ENCODE measurements at regions not wholly inside any gene's neighbourhood (a gene's known extent, or its start where the extent isn't known, plus 50 kb on each side); places are given as distances from the start of the nearest gene placed in this dataset.
A peak's percentile ranks its signal among the peaks of the same experiment; 100 is the strongest.

DNA sequence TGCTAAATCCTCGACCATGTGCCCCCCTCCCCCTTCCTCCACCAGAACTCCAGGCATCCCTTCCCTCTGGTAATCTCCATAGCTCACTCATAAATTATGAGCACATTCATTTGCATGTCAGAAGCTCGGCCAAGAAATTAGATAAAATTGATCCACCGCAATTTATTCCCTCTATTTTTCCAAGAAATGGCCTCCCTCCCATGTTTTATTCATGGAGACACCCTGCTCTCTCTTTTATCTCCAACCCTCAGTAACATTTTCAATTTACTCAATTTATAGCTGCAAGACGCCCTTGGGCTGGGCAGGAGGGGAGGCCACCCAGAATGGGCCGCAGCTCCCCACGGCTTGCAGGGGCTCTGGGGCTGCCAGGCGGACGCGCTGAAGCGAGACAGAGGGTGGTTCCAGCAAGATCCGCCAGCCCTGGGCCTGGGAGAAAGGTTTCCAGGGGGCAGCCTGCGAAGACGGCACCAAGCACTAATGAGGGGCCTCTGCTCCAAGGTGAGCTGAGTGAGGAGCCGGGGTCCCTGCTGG lies 54.7 kb upstream of the ZNF423 start:
- DNase-seq, result no peak

DNA sequence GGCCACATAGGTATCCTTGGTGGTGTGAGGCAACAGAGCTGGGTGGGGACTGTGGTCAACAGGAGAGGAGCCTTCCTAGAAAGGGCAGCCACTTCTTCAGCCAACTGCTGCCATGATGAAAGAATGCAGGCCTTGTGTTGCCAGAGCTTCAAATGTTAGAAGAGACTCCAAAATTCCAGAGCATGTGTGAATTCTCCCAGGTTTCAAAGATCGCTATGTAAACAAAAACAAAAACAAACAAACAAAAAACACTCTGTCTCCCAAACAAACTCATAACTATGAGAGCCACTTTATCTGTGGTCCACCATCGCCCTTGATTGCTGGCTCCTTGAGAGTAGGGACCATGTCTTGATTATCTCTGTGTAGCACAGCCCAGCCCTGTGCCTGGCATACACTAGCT lies 55.5 kb upstream of the ZNF423 start:
- no peak for DNase-seq

DNA sequence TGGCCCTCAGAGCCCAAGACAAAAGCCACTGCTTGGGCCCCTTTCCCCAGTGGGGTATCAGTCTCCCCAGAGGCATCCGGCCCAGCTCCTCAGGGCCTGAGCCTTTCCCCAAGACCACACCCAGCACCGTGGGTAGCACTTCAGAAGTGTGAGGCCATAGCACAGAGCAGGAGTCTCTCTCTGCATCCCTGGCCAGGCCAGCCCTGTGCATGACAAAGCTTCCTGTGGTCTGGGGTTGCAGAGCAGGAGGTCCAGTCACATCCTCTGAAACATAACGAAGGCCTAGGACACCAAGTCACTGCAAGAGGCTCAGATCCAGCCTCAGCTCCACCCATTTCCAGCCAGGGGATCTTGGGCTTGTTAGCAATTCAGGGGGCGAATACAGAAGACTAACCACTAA lies 56.8 kb upstream of the ZNF423 start:
- DNase-seq, result no peak

DNA sequence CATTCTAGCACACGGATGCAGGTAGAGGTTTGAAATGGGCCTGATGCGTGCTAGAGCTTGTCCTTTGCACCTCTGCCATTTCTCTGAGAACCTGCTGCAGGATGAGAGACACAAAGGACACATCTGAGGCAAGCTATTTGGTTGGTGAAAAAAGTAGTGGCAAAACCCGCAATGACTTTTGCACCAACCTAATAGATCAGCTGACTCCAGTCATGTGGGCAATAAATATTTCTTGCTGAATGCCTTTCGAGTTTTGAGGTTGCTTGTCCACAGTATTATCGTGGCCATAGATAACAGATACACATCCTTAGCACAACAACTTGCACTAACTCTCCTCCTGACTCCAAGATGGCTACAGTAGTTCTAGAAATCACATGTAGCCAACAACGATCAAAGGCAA lies 57.8 kb upstream of the ZNF423 start:
- DNase-seq, result no peak

DNA sequence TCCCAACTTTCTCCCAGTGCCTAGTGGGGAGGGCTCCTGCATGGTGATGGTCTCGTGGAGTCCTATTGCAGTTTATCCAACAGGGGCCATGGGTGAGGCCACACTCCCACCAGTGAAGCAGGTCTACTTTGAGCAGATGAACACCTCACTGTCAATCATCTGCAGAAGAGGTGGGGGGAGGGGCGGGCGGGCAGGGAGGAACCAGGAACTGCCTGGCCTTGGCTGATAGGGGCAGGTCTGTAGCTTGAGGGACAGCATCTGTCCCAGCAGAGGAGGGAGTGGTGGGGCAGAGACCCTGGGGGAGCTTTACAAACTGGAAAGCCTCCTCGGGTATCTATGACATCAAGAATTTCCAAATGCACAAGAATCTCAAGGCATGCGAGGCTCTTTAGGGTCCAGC lies 58.7 kb upstream of the ZNF423 start:
- peak; percentile 51 for DNase-seq

DNA sequence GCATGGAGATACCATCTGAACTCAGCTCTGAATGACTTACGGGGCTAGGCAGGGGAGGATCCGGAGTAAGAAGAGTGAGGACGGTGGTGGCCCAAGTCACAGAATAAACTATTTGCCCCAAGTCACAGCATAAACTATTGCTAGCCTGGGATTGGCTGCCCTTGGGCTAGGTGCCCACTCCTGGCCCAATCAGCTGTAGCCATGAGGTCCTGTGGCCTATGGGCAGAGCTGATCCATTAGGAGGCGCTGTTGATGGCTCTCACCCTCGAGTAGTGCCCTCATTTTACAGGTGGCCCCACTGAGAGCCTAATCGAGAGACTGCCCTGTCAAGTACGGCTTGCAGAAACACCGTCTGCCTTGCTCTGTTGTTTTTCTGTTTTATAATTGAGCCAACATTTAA lies 62.3 kb upstream of the ZNF423 start:
- DNase-seq, result peak; percentile 7

DNA sequence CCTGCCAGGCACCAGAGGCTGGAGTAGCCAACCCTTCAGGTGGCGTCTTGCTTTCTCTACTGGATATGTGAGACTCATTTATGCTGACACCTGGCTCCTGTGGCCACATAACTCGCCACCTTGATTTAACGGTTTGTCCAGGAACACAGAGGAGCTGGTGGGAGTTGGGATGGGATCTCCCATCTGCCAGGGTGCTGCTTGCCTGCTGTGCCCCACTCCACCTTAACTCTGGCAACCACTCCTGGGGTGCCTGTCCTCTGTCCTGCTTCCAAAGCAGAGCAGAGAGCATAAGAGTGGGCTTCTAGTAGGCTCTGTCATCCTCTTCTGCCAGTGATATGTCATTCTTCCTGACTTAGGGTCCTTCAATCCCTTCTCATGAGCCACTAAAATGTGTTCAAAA lies 63.4 kb upstream of the ZNF423 start:
- no peak for DNase-seq

DNA sequence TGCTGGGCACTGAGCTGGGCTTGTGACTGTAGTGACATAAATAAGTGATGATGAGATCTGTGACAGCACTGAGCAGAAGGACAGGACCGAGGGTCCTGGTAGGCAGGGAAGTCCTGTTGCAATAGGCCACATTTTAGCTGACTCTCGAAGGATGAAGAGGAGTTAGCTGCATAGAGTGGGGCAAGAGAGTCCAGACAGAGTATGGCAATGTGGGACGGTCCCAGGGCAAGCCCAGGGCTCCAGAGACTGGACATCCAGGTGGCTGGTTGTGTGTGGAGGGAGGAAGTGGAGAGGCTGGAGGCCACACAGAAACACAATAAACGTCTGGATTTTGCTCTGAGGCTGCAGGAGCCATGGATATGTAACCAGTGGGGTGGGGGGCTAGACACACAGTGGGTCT lies 64.5 kb upstream of the ZNF423 start:
- no peak for DNase-seq

DNA sequence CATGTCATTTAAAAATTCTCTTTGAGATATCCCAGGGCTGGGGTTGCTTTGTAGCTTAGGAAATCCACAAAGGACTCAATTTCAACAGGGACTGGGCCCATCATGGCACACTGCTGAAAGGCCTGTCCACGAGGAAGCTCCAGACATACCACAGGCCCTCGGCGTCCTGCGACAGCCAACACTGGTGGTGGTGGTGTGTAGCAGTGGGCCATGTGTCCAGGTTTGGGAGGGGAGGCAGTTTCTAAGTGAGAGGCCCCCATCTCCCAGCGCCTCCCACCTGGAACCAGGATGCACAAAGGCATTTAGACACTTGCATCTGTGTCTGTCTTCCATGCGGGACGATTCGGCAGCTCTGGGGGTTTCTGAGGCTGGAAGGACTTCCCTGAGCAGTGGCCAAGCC lies 65.2 kb upstream of the ZNF423 start:
- no peak for DNase-seq

DNA sequence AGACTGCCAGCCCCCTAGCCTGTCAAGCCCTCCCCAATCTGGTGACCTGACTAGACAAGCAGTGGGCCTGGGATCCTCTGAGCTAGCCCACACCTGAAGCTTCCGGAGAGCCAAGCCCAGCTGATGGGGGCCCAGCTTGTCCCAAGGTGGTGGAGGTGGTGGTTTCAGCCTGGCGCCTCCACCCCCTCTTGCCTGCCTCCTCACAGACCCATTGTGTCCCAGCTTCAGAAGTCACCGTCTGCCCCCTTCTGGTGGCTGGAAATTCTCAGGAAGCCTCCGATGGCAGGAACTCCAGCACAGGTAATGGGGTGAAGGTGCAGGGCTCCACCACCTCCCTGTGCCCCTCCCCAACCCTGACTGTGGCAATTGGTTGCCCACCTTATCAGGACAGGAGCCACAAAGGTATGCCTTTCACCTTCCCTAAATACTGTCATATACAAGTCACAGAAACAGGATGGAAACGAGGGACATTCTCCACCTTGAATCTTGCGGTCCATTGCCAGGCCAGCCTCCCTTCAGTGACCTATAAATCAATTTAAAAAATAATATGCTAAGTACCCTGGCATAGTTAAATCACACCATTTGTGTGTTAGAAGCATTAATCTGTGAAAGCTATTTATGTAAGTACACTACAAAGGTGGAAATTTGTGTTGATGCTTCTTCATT lies 66.0 kb upstream of the ZNF423 start:
- peak; percentile 73 for DNase-seq

DNA sequence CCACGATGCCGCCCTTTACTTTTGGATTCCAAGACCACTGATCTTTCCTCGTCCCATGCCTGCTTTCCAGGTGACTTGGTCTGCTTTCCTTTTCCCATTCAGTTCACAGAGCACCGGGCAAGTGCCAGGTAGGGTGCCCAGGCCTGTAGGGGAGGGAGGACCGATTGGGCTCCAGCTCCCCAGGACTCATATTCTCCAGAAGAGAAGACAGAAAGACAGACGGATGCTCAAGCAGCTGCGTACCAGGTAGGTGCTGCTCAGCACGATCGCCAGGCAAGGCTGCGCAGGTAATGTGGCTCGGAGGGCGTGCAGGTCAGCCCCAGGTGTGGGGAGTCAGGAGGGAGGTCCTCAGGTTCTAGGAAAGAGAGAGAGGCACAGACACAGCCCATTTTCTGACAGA lies 67.5 kb upstream of the ZNF423 start:
- DNase-seq, result no peak

DNA sequence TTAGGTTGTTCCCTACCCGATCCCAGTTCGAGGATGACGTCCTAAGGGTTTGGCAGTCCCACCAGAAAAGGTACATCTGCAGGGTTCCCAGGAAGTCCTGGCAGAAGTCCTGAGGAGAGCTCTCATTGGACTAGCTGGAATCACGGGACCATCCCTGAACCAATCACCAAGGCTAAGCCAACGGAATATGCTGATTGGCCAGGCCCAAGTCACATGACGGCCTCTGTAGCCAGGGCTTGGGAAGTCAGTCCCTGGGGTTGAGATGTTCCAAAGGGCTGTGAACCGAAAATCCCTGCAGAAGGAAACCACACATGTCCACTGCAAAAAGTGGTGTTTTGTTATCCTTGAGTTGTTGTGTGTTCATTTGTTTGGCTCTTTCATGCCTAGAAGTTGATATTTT lies 68.2 kb upstream of the ZNF423 start:
- DNase-seq, result no peak

DNA sequence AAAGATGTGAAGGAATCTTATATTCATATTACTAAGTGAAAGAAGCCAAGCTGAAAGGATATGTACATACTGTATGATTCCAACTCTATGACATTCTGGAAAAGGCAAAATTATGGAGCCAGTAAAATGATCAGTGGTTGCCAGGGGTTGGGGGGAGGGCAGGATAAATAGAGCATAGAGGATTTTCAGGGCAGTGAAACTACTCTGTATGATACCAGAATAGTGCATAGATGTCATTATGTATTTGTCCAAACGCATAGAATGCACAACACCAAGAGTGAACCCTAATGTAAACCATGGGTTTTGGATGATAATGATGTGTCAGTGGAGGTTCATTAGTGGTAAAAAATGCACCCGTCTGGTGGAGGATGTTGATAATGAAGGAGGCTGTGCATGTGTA lies 71.0 kb upstream of the ZNF423 start:
- DNase-seq, result no peak

DNA sequence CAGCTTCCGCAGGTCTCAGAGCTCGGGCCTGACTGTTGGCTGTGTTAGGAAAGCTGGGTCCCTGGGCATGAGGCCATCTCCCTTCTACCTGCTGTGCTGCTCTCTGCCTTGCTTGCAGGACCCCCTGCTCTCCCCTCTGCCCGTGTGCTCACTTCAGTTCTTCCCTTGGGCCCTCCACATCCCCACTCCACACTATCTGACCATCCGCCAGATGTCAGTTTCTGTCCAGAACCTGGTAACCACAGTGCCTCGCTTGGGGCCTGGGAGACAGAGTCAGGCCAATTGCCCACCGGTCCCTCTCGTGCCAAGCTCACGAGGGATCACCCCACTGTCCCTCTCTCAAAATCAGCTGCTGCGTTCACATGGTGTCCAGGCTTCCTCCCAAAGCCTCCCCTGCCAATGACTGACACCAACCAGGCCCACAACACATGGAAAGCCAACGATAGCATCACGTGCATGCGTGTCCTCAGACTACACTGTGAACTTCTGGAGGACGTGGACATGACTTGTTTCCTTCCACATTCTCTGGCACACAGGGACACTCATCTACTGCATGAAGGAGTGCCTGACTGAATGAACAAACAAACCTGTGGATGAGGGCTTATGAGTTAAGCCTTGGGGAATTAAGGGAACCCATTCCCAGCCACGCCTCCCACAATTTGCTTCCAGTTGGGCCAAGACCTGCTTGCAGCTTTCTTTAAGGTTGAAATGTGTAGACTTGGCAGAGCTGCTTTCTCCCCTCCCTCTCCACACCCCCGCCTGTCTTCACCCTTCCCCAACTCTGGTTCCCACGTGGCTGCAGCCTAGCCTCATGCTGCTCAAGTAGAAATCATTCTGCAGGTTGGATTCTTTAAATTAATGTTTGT lies 72.5 kb upstream of the ZNF423 start:
- DNase-seq, result no peak

DNA sequence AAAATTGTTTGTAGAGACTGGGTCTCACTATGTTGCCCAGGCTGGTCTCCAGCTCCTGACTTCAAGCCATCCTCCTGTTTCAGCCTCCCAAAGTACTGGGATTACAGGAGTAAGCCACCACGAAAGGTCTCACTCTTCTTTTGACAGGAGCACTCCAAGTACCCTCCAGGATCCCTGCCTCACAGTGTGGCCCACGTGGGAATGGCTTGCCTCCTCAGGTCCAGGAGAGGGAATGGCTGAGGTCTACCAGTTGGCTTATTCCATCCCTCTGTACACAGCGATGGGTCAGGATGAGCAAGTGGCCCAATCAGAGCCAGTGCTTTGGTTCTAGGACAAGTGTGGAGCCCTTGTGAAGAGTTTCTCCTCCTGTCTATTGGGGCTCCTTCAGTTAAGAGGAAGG lies 73.7 kb upstream of the ZNF423 start:
- no peak for DNase-seq

DNA sequence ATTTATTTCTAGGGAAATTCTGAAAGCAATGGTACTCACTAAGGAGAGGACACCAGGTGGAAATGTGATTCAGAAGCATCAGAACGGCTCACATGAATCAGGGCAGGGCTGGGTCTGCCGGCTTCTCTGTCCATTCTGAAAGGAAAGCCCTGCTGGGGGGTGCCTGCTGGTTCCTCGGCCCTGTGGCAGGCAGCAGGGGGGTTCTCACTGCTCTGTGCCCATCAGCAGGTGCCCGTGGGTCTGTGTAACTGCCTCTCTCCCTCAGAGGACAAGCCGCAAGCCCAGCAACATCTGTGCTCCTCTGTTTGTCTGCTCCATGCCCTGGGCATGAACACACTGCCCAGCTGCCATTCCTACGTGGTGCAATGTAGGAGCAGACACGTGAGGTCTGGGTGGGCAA lies 74.9 kb upstream of the ZNF423 start:
- no peak for DNase-seq

DNA sequence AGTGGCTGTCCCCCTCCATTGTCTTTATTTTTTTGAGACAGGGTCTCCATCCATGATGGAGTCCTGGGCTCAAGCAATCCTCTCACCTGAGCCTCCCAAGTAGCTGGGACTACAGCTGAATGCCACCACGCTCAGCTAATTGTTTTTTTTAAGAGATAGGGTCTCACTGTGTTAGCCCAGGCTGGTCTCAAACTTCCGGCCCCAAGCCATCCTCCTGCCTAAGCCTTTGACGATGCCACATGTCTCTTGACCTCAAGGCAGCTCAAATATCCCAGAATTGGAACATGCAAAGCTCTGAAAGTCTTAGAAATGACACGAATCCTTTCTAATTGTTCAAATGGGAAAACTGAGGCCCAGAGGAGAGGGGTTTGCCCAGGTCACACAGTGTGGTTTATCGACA lies 75.4 kb upstream of the ZNF423 start:
- no peak for DNase-seq

DNA sequence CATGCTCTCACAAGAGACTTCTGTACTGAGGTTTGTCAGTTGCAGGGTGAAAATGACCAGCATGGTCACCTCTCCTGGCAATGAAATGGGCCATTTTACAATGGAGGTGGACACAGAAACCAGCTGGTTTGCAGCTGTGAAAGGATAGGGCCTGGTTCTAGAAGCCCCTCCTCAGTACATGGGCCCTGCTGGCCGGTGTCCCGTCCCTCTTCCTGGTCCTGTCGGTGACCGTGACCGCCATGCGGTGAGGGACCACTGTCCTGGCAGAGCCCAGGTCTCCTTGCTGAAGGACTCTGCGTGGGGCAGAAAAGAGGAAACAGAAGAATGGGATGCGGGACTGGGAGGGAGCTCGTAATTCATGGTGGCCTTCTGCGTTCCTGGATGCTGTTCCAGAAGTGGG lies 76.0 kb upstream of the ZNF423 start:
- DNase-seq, result no peak

DNA sequence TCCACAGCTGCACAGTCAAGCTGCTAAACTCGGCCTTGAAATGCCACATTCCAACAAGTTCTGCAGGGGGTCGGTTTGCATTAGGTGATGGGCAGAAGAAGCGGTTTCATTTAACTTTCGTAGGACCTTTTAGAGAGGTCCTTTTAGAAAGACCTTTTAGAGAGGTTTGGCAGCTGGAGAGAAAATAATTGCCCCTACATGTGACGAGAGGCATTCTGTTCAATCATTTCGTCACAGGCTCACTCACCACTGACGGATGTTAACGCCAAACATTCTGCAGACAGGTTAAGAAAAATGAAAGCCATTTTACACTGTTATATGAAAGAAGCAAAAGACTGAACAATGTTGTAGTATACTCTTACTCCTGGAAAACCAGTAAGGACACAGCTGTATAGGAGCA lies 76.5 kb upstream of the ZNF423 start:
- DNase-seq, result no peak

DNA sequence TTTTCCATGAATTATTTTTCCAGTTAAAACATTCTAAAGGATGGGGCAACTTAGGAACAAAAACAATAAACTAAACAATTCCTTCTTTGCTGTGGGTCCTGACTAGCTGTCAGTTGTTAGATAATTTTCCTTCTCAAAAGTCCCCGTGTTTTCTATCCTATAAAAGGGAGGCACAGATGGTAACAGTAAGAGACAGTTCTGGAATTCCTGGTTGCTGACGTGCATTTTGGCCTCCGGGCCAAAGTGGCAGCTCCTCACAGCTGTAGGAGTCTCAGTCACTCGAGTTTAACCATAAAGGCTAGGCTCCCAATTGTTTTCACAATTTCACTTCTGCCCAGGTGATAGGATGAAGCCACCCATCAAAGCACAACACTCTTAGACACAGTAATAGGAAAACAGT lies 77.0 kb upstream of the ZNF423 start:
- DNase-seq, result no peak

DNA sequence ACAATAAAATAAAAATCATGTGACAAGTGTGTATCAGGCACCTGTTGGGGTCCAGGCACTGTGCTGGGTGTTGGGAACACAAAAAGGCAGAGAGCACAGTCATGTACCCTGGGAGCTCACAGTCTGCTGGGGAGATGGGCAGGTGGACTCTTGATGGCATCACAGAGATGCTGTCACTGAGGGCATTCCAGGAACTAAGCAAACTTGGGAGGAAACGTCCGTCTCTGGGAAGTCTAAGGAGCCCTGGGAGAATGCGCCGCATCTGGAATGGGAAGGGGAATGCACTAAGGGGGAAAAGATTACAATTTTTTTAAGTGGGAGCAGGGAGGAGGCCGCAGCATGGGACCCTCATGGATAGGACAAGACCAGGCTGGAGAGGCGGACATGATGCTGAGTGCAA lies 80.9 kb upstream of the ZNF423 start:
- no peak for DNase-seq

DNA sequence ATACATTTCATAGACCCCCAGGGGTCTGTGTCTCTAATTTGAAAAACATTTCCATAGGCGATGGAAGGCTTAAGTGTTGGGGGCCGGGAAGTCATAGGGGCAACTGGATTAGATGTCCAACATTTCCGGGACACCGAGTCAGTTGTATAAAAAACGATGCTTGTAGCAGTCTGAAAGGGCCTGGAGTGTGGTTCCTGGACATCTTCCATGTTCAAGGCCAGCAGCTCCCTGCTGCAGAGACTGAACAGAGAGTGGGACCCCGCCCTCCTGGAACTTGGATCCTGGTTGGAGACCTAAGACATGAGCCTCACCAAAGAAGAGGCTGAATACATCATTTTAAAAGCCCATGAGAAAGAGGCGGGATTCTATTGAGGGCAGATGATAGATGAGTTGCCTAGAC lies 82.0 kb upstream of the ZNF423 start:
- DNase-seq, result no peak

DNA sequence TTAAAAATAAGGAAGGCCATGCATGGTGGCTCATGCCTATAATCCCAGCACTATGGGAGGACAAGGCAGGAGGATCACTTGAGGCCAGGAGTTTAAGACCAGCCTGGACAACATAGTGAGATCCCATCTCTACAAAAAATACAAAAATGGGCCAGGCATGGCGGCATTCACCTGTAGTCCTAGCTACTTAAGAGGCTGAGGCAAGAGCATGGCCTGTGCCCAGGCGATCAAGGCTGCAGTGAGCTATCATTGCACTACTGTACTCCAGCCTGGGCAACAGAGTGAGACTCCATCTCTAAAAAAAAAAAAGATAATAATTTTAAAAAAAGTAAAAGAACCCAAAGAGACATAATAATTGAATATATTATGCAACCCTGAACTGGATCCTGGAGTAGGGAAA lies 83.6 kb upstream of the ZNF423 start:
- DNase-seq, result no peak

DNA sequence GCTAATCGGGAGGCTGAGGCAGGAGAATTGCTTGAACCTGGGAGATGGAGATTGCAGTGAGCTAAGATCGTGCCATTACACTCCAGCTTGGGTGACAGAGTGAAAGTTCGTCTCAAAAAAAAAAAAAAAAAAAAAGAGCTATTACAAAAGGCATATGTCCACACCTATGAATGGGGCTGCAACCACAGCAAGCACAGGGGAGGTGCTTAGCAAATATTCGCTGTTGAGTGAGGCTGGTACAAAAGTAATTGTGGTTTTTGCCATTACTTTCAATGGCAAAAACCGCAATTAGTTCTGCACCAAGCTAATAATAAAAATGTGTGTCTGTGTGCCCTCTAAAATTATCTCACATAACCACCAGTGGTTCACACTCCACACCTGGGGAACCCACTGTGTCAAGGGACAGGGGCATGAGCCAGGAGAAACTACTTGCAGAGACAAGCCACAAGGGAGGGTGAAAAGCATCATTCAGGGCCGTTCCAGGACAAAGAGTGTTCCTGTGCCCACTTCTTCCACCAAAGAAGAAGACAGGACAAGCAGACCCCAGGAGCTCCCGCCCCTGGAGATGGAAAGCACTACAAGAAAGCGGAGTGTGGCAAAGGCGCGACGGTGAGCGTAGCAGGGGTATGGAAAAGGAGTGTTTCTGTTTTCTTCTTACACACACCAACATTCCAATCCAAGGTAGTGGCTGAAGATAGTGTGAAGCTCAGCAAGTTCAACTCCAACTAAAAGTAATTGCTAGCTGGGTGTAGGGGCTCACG lies 84.4 kb upstream of the CNEP1R1 start:
- DNase-seq, result no peak
